ENCODE measurements at regions not wholly inside any gene's neighbourhood (a gene's known extent, or its start where the extent isn't known, plus 50 kb on each side); places are given as distances from the start of the nearest gene placed in this dataset.

- no TSS peak for BruUV-seq (replicated peaks)
- TF ChIP-seq THRB (CRISPR knock-in tag; conservative IDR thresholded peaks at IDR 0.05), result no peak
- no peak for TF ChIP-seq PRMT5 (CRISPR knock-in tag; IDR thresholded peaks at IDR 0.05)
- no peak for TF ChIP-seq ZNF696 (CRISPR knock-in tag; conservative IDR thresholded peaks at IDR 0.05)
- intact Hi-C loops (cut with micrococcal nuclease) (no loop called here), in situ Hi-C loops (cut with MboI) (no loop called here)
- H3K79me2 ChIP-seq (ENCODE audit: control insufficient read depth, insufficient read depth, low read length), result no peaks in the 10 kb centered on the region
- H3K4me2 ChIP-seq (ENCODE audit: insufficient read depth, low read length), result no peak overlapping the region
- H3K9me3 ChIP-seq (replicated peaks; ENCODE audit: control insufficient read depth, insufficient read depth, low read depth, low read length), result no peaks in the 10 kb centered on the region; the same call in 1 of the 2 replicates
- 5% methylated on average over 1 of the region's 1 CpG for WGBS (ENCODE audit: insufficient coverage, low coverage, missing lambda C conversion rate)
- no peak for ATAC-seq
- H2AFZ ChIP-seq (ENCODE audit: low read depth, low read length), result no peak overlapping the region
- no peak for FAIRE-seq
- no peaks in the 10 kb centered on the region for H3K4me1 ChIP-seq (replicated peaks in 1 of 2; ENCODE audit: control insufficient read depth in 2 of 2, insufficient read depth in 2 of 2, low read length in 2 of 2)
- H3K36me3 ChIP-seq (ENCODE audit: control insufficient read depth, insufficient read depth, low read length), result no peaks in the 10 kb centered on the region
- no peak overlapping the region for H3K9ac ChIP-seq (ENCODE audit: insufficient read depth in 1 of 2, low read depth in 2 of 2, low read length in 2 of 2)
- H3K27ac ChIP-seq (ENCODE audit: extremely low read depth, low read depth, low read length), result no peak overlapping the region
- ChIA-PET CTCF (ENCODE audit: low intra/inter-chr PET ratio) (no interaction called here), POLR2A (no interaction called here)
- DNase-seq (ENCODE audit: extremely low read depth in 1 of 4, low spot score in 3 of 4), result no peak
- H4K20me1 ChIP-seq (replicated peaks; ENCODE audit: control insufficient read depth, insufficient read depth, low read length), result no peaks in the 10 kb centered on the region
- no peaks in the 10 kb centered on the region for H3K27me3 ChIP-seq (ENCODE audit: control insufficient read depth in 2 of 2, insufficient read depth in 2 of 2, low read length in 2 of 2)
- no peaks in the 10 kb centered on the region for H3K9me1 ChIP-seq (ENCODE audit: control insufficient read depth, insufficient read depth, low read length)
- H3K4me3 ChIP-seq, result no peak overlapping the region
Observed at GRCh38 chr10:85152911-85153310, 824.5 kb downstream of the CCSER2 start.

DNA sequence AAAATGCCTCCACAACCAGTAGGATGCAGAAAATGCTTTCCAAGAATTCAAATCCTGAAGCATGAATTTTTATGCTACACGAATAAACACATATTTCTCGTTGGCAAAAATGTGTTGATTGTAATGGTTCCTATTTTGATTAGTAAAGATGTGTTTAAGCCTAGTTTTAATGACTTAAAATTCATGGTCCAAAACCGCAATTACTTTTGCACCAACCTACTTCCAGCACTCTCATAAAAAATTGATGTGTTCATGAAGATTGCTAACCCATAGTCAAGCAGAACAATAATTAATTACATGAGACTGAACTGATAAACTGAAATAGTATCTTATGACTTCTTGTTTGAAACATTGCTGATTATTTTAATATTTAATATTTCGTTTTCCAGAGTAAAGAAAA, 828.8 kb downstream of the CCSER2 start:
- ChIA-PET CTCF (ENCODE audit: low intra/inter-chr PET ratio) (no interaction called here), POLR2A (no interaction called here)
- no peak overlapping the region for H3K4me2 ChIP-seq (ENCODE audit: insufficient read depth, low read length)
- in situ Hi-C loops (cut with MboI) (no loop called here), intact Hi-C loops (cut with micrococcal nuclease) (no loop called here)
- no peaks in the 10 kb centered on the region for H3K27me3 ChIP-seq (ENCODE audit: control insufficient read depth in 2 of 2, insufficient read depth in 2 of 2, low read length in 2 of 2)
- no peak overlapping the region for H3K27ac ChIP-seq (ENCODE audit: extremely low read depth, low read depth, low read length)
- H3K79me2 ChIP-seq (ENCODE audit: control insufficient read depth, insufficient read depth, low read length), result no peaks in the 10 kb centered on the region
- WGBS (ENCODE audit: insufficient coverage, low coverage, missing lambda C conversion rate), result 1% methylated on average over 4 of the region's 4 CpGs
- H3K36me3 ChIP-seq (ENCODE audit: control insufficient read depth, insufficient read depth, low read length), result no peaks in the 10 kb centered on the region
- ATAC-seq (no peak), FAIRE-seq (no peak), DNase-seq (ENCODE audit: extremely low read depth in 1 of 4, low spot score in 3 of 4) (no peak)
- no peaks in the 10 kb centered on the region for H3K9me1 ChIP-seq (ENCODE audit: control insufficient read depth, insufficient read depth, low read length)
- no peak overlapping the region for H3K9ac ChIP-seq (ENCODE audit: insufficient read depth in 1 of 2, low read depth in 2 of 2, low read length in 2 of 2)
- H2AFZ ChIP-seq (ENCODE audit: low read depth, low read length), result no peak overlapping the region
- BruUV-seq (replicated peaks), result no TSS peak
- H3K4me1 ChIP-seq (replicated peaks in 1 of 2; ENCODE audit: control insufficient read depth in 2 of 2, insufficient read depth in 2 of 2, low read length in 2 of 2), result no peaks in the 10 kb centered on the region
- no peaks in the 10 kb centered on the region for H4K20me1 ChIP-seq (replicated peaks; ENCODE audit: control insufficient read depth, insufficient read depth, low read length)
- no peaks in the 10 kb centered on the region; the same call in 1 of the 2 replicates for H3K9me3 ChIP-seq (replicated peaks; ENCODE audit: control insufficient read depth, insufficient read depth, low read depth, low read length)
- no peak overlapping the region for H3K4me3 ChIP-seq
- TF ChIP-seq MED1 (CRISPR knock-in tag; IDR thresholded peaks at IDR 0.05; ENCODE audit: borderline replicate concordance) (no peak), CBFA2T3 (IDR thresholded peaks at IDR 0.05) (no peak), SMARCA4 (IDR thresholded peaks at IDR 0.05) (no peak)

Data from K562 (cell line).